GM23338 (cell line): ENCODE measurements at regions not wholly inside any gene's neighbourhood (a gene's known extent, or its start where the extent isn't known, plus 50 kb on each side); places are given as distances from the start of the nearest gene placed in this dataset.

Source experiments
- ATAC-seq: fragments of 200-7000 bp; cut with Tn5 transposase; 3 replicates; pipeline ENCODE4 v1.9.1; 2020
- DNase-seq: peaks from one replicate; pipeline ENCODE4 v3.0.0-alpha.2; 2015; ENCODE audit warnings: low spot score
- H2AFZ ChIP-seq: fragments of 200-600 bp; sonication (generic); 2 replicates; pipeline ENCODE4 v1.8.0; 2016; ENCODE audit warnings: antibody characterized with exemption, mild to moderate bottlenecking, moderate library complexity
- H3F3A ChIP-seq: fragments of 200-600 bp; sonication (generic); replicated peaks from 2 replicates; pipeline ENCODE4 v1.8.0; 2017; ENCODE audit warnings: antibody characterized with exemption, mixed run types, low read depth
- H3K27ac ChIP-seq: fragments of 200-600 bp; sonication (generic); 2 replicates; pipeline ENCODE4 v1.6.1; 2016; ENCODE audit warnings: low read depth
- H3K27me3 ChIP-seq: fragments of 200-600 bp; sonication (generic); 2 replicates; pipeline ENCODE4 v1.8.0; 2016; ENCODE audit warnings: mild to moderate bottlenecking, mixed run types, moderate library complexity; ENCODE audit not compliant: insufficient read depth
- H3K36me3 ChIP-seq: fragments of 200-600 bp; sonication (generic); 2 replicates; pipeline ENCODE4 v1.8.0; 2016; ENCODE audit warnings: mild to moderate bottlenecking; ENCODE audit not compliant: insufficient read depth
- H3K4me1 ChIP-seq: fragments of 200-600 bp; sonication (generic); 2 replicates; pipeline ENCODE4 v1.8.0; 2016; ENCODE audit warnings: mild to moderate bottlenecking, moderate library complexity; ENCODE audit not compliant: insufficient read depth
- H3K4me2 ChIP-seq: fragments of 200-600 bp; sonication (generic); 2 replicates; pipeline ENCODE4 v1.7.1; 2017; ENCODE audit warnings: mixed run types
- H3K4me3 ChIP-seq: fragments of 200-600 bp; sonication (generic); 2 replicates; pipeline ENCODE4 v1.6.1; 2016; ENCODE audit warnings: mixed run types
- H3K79me2 ChIP-seq: fragments of 200-600 bp; sonication (generic); replicated peaks from 2 replicates; pipeline ENCODE4 v1.8.0; 2017; ENCODE audit warnings: mild to moderate bottlenecking; ENCODE audit not compliant: insufficient read depth
- H3K9me2 ChIP-seq: fragments of 200-600 bp; sonication (generic); 2 replicates; pipeline ENCODE4 v1.8.0; 2017; ENCODE audit not compliant: insufficient read depth
- H4K20me1 ChIP-seq: fragments of 200-600 bp; sonication (generic); replicated peaks from 2 replicates; pipeline ENCODE4 v1.8.0; 2017; ENCODE audit warnings: mild to moderate bottlenecking; ENCODE audit not compliant: insufficient read depth
- H3K27ac Mint-ChIP-seq: 2 replicates; pipeline ENCODE4 v1.8.0; 2020; ENCODE audit warnings: inconsistent platforms, mild to moderate bottlenecking, moderate library complexity, mixed read lengths
- H3K27me3 Mint-ChIP-seq: 3 replicates; pipeline ENCODE4 v1.8.0; 2022; ENCODE audit warnings: low read depth, mild to moderate bottlenecking, moderate library complexity, mixed read lengths, inconsistent platforms; ENCODE audit not compliant: insufficient read depth, poor library complexity
- H3K36me3 Mint-ChIP-seq: 3 replicates; pipeline ENCODE4 v1.8.0; 2021; ENCODE audit warnings: low read depth, mild to moderate bottlenecking, inconsistent platforms, moderate library complexity, mixed read lengths
- H3K4me1 Mint-ChIP-seq: 3 replicates; pipeline ENCODE4 v1.8.0; 2020; ENCODE audit warnings: mild to moderate bottlenecking, inconsistent platforms, mixed read lengths
- H3K4me3 Mint-ChIP-seq: 3 replicates; pipeline ENCODE4 v1.8.0; 2021; ENCODE audit warnings: moderate library complexity, mild to moderate bottlenecking, inconsistent platforms, mixed read lengths
- H3K9me3 Mint-ChIP-seq: 3 replicates; pipeline ENCODE4 v1.8.0; 2020; ENCODE audit warnings: moderate library complexity, mild to moderate bottlenecking, inconsistent platforms, mixed read lengths
- CREB1 ChIP-seq: fragments of 250-450 bp; sonication (Bioruptor Pico); IDR thresholded peaks from 2 replicates; pipeline ENCODE4 v1.5.0; 2020; ENCODE audit warnings: low read depth, mild to moderate bottlenecking, moderate library complexity
- CTCF ChIP-seq, 2 experiments: fragments of 200-600 bp in 1 of 2; sonication (generic) in 1 of 2; conservative IDR thresholded peaks; 2 replicates each; pipeline versions ENCODE4 v1.5.1 to v1.6.1; 2016 to 2017; ENCODE audit warnings: antibody characterized with exemption in 2 of 2, low read depth in 2 of 2, mild to moderate bottlenecking in 2 of 2, moderate library complexity in 1 of 2
- EZH2phosphoT487 ChIP-seq: fragments of 200-600 bp; sonication (generic); IDR thresholded peaks from one replicate; pipeline ENCODE4 v1.8.1; 2018; ENCODE audit warnings: antibody characterized with exemption; ENCODE audit not compliant: unreplicated experiment
- NANOG ChIP-seq: IDR thresholded peaks from 2 replicates; pipeline ENCODE4 v1.6.1; 2016; ENCODE audit warnings: antibody characterized with exemption, borderline replicate concordance
- ZNF331 ChIP-seq: fragments of 250-450 bp; sonication (Bioruptor Pico); IDR thresholded peaks from 2 replicates; pipeline ENCODE4 v1.5.0; 2020; ENCODE audit warnings: low read depth, mild to moderate bottlenecking, moderate library complexity
- ZNF462 ChIP-seq: fragments of 250-450 bp; sonication (Bioruptor Pico); IDR thresholded peaks from 2 replicates; pipeline ENCODE4 v1.5.0; 2020; ENCODE audit warnings: mild to moderate bottlenecking, moderate library complexity

GRCh38 chr1:79808816-79809475, 802.4 kb upstream of the ADGRL4 start (continued):
- TF ChIP-seq ZNF462 (no peak), CTCF (conservative IDR thresholded peaks at IDR 0.05; ENCODE audit: low read depth in 2 of 2) (no peak), EZH2phosphoT487 (no peak), CREB1 (CRISPR knock-in tag) (no peak)

- no peak overlapping the region for H3K4me3 Mint-ChIP-seq
- Histone ChIP-seq H3K27me3 (no peaks in the 10 kb centered on the region), H4K20me1 (no peaks in the 10 kb centered on the region), H3K4me3 (no peak overlapping the region), H3K79me2 (no peaks in the 10 kb centered on the region), H3K4me2 (no peak overlapping the region), H3K4me1 (no peaks in the 10 kb centered on the region), H3F3A (no peaks in the 10 kb centered on the region), H2AFZ (no peak overlapping the region), H3K9me2 (no peaks in the 10 kb centered on the region), H3K36me3 (no peaks in the 10 kb centered on the region), H3K27ac (no peak overlapping the region)
- no peaks in the 10 kb centered on the region for H3K27me3 Mint-ChIP-seq
- H3K9me3 Mint-ChIP-seq, result peaks cover 11% of the 10 kb centered on the region
- no peak for DNase-seq
- ATAC-seq, result no peak
- peaks cover 9% of the 10 kb centered on the region; the same call in 2 of the 3 replicates for H3K36me3 Mint-ChIP-seq
- no peaks in the 10 kb centered on the region for H3K4me1 Mint-ChIP-seq
- no peak overlapping the region for H3K27ac Mint-ChIP-seq
- TF ChIP-seq CREB1 (CRISPR knock-in tag) (no peak), ZNF331 (CRISPR knock-in tag) (no peak), NANOG (no peak)
Observed at GRCh38 chr1:79807816-79808215, 801.3 kb upstream of the ADGRL4 start.
